ENCODE measurements at regions not wholly inside any gene's neighbourhood (a gene's known extent, or its start where the extent isn't known, plus 50 kb on each side); places are given as distances from the start of the nearest gene placed in this dataset.

DNA sequence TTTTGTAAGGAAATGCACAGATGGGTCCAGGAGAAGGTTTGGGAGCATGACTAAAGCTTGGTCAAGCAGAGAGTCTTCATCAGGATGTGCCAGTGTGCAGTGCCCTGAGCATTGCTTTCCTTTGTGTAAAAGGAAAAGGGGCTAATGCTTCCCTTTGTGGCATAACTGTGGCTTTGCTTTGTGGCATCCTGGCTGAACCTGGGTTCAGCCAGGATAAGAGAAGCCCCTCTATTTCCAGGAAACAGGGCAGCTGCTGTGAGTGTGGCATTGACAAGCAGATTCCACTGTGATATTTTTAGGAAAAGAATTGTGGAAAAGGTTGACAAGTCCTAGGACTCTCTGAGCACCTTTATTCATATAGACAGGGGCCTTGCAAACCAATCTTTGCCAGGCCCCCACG is 193.4 kb upstream of the CXCL12 start:
- CTCF ChIA-PET (ENCODE audit: low intra/inter-chr PET ratio) = no interaction called here
- H3K79me2 ChIP-seq (ENCODE audit: control insufficient read depth, insufficient read depth, low read length) = no peaks in the 10 kb centered on the region
- no peak overlapping the region for H2AFZ ChIP-seq (ENCODE audit: low read depth, low read length)
- H3K9me3 ChIP-seq (replicated peaks; ENCODE audit: control insufficient read depth, insufficient read depth, low read depth, low read length) = no peaks in the 10 kb centered on the region
- no peaks in the 10 kb centered on the region for H3K36me3 ChIP-seq (ENCODE audit: control insufficient read depth, insufficient read depth, low read length)
- no peak for ATAC-seq
- no peaks in the 10 kb centered on the region for H3K9me1 ChIP-seq (ENCODE audit: control insufficient read depth, insufficient read depth, low read length)
- intact Hi-C loops (cut with micrococcal nuclease) = no loop called here
- no peaks in the 10 kb centered on the region for H3K4me1 ChIP-seq (replicated peaks in 1 of 2; ENCODE audit: control insufficient read depth in 2 of 2, insufficient read depth in 2 of 2, low read length in 2 of 2)
- H4K20me1 ChIP-seq (replicated peaks; ENCODE audit: control insufficient read depth, insufficient read depth, low read length) = no peaks in the 10 kb centered on the region
- no peak overlapping the region for H3K4me3 ChIP-seq
- H3K4me2 ChIP-seq (ENCODE audit: insufficient read depth, low read length) = no peak overlapping the region
- peaks cover 0 to 13% of the 10 kb centered on the region in 2 experiments; a peak in 2 of 5 replicates for H3K27me3 ChIP-seq (ENCODE audit: control insufficient read depth in 2 of 2, insufficient read depth in 2 of 2, low read length in 2 of 2)
- no peak for TF ChIP-seq CC2D1A (IDR thresholded peaks at IDR 0.05)
- TF ChIP-seq CHD7 (IDR thresholded peaks at IDR 0.05; ENCODE audit: low read depth, low read length) = no peak
- no peak for TF ChIP-seq FIP1L1 (IDR thresholded peaks at IDR 0.05; ENCODE audit: low read depth, low read length, poor library complexity, severe bottlenecking)
- TF ChIP-seq POU5F1 (IDR thresholded peaks at IDR 0.05; ENCODE audit: borderline replicate concordance, low read depth, low read length, partially characterized antibody) = no peak
- H3K9ac ChIP-seq (ENCODE audit: insufficient read depth in 1 of 2, low read depth in 2 of 2, low read length in 2 of 2) = no peak overlapping the region
- 0% methylated on average over 1 of the region's 1 CpG for WGBS (ENCODE audit: insufficient coverage, low coverage, missing lambda C conversion rate)
- in situ Hi-C loops (cut with MboI) = no loop called here
- H3K27ac ChIP-seq (ENCODE audit: extremely low read depth, low read depth, low read length) = no peak overlapping the region
- BruUV-seq (replicated peaks) = no TSS peak
- POLR2A ChIA-PET = no interaction called here
- no peak for FAIRE-seq
- DNase-seq (ENCODE audit: extremely low read depth in 1 of 4, low spot score in 3 of 4) = no peak

All from K562 (cell line).